Ishikawa (cell line): ENCODE measurements at regions not wholly inside any gene's neighbourhood (a gene's known extent, or its start where the extent isn't known, plus 50 kb on each side); places are given as distances from the start of the nearest gene placed in this dataset.

Experiments
- CEBPB ChIP-seq: IDR thresholded peaks from 2 replicates; pipeline ENCODE4 v1.6.1; 2012
- EGR1 ChIP-seq: IDR thresholded peaks from 2 replicates; pipeline ENCODE4 v1.6.1; 2012
- EP300 ChIP-seq: IDR thresholded peaks from 2 replicates; pipeline ENCODE4 v1.6.1; 2012; ENCODE audit warnings: borderline replicate concordance
- FOXM1 ChIP-seq: IDR thresholded peaks from 2 replicates; pipeline ENCODE4 v1.6.1; 2012; ENCODE audit warnings: low read depth, borderline replicate concordance
- MAX ChIP-seq: IDR thresholded peaks from 2 replicates; pipeline ENCODE4 v1.6.1; 2012
- RAD21 ChIP-seq: IDR thresholded peaks from 2 replicates; pipeline ENCODE4 v1.6.1; 2012; ENCODE audit warnings: low read depth
- REST ChIP-seq: IDR thresholded peaks from 2 replicates; pipeline ENCODE4 v1.6.1; 2012; ENCODE audit warnings: low read depth, mild to moderate bottlenecking
- TAF1 ChIP-seq: IDR thresholded peaks from 2 replicates; pipeline ENCODE4 v1.6.1; 2012; ENCODE audit warnings: low read depth, mild to moderate bottlenecking
- TCF12 ChIP-seq: IDR thresholded peaks from 2 replicates; pipeline ENCODE4 v1.6.1; 2012; ENCODE audit warnings: low read depth
- TEAD4 ChIP-seq: IDR thresholded peaks from 2 replicates; pipeline ENCODE4 v1.6.1; 2012
- ZBTB7A ChIP-seq: IDR thresholded peaks from 2 replicates; pipeline ENCODE4 v1.6.1; 2012; ENCODE audit warnings: low read depth

GRCh38 chr14:62209287-62209899 lies 447.2 kb downstream of the SNAPC1 start:
- TF ChIP-seq TCF12: no peak
- no peak for TF ChIP-seq CEBPB
- no peak for TF ChIP-seq EP300
- TF ChIP-seq EGR1: no peak
- no peak for TF ChIP-seq FOXM1
- no peak for TF ChIP-seq ZBTB7A
- no peak for TF ChIP-seq MAX
- no peak for TF ChIP-seq TEAD4
- no peak for TF ChIP-seq RAD21
- TF ChIP-seq REST: no peak
- TF ChIP-seq TAF1: no peak
